Dendritic cell treated with granulocyte-macrophage colony-stimulating factor and Interleukin-4, amounts not matched to agents 40 ng/mL and 50 ng/mL, for 4 days (primary cell): ENCODE measurements at regions not wholly inside any gene's neighbourhood (a gene's known extent, or its start where the extent isn't known, plus 50 kb on each side); places are given as distances from the start of the nearest gene placed in this dataset.

ENCODE experiments used
- H3K27ac Mint-ChIP-seq: one replicate; pipeline ENCODE4 v1.8.0; 2022; ENCODE audit warnings: mild to moderate bottlenecking, mixed read lengths
- H3K27me3 Mint-ChIP-seq: one replicate; pipeline ENCODE4 v1.8.0; 2022; ENCODE audit warnings: mild to moderate bottlenecking, mixed read lengths
- H3K36me3 Mint-ChIP-seq: one replicate; pipeline ENCODE4 v1.8.0; 2022; ENCODE audit warnings: low read depth, mixed read lengths
- H3K4me1 Mint-ChIP-seq: one replicate; pipeline ENCODE4 v1.8.0; 2022; ENCODE audit warnings: low read depth, mixed read lengths
- H3K4me3 Mint-ChIP-seq: one replicate; pipeline ENCODE4 v1.8.0; 2022; ENCODE audit warnings: mild to moderate bottlenecking, moderate library complexity, mixed read lengths
- H3K9me3 Mint-ChIP-seq: one replicate; pipeline ENCODE4 v1.8.0; 2022; ENCODE audit warnings: mixed read lengths
- intact Hi-C: fragments of 100-400 bp; cut with micrococcal nuclease; formaldehyde crosslinking; loops from one replicate; pipeline ENCODE4 v1.15.0; 2022

DNA sequence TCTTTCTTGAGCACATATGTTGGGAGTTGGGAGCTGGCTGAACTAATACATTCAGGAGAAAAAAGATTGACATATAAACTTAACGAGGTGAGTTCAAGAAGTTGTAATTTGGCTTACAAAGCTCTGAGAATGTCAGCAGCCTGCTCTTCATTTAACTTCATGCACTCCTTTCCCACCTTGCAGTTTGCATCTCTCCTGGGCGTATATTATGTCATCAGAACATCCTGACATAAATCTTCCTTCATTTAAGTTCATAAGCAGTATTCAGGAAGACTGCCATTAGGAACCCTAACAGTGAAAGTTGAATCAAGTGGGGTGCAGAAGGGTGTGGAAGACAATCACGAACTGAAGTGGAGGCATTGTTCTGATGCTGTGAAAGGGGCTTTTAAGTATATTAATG, 288.1 kb downstream of the ARPP21 start:
- H3K4me3 Mint-ChIP-seq: no peak overlapping the region
- H3K4me1 Mint-ChIP-seq: no peaks in the 10 kb centered on the region
- H3K27me3 Mint-ChIP-seq: no peaks in the 10 kb centered on the region
- intact Hi-C loops: no loop called here
- no peak overlapping the region for H3K27ac Mint-ChIP-seq
- no peaks in the 10 kb centered on the region for H3K36me3 Mint-ChIP-seq
- H3K9me3 Mint-ChIP-seq: no peaks in the 10 kb centered on the region

- H3K4me1 Mint-ChIP-seq: peaks cover 5% of the 10 kb centered on the region
- no peak overlapping the region for H3K4me3 Mint-ChIP-seq
- intact Hi-C loops: no loop called here
- H3K27me3 Mint-ChIP-seq: no peaks in the 10 kb centered on the region
- H3K36me3 Mint-ChIP-seq: no peaks in the 10 kb centered on the region
- H3K27ac Mint-ChIP-seq: no peak overlapping the region
- H3K9me3 Mint-ChIP-seq: no peaks in the 10 kb centered on the region
These were observed 289.8 kb downstream of the ARPP21 start for GRCh38 chr3:35929158-35929557.

- Mint-ChIP-seq H3K9me3 (no peaks in the 10 kb centered on the region), H3K4me3 (no peak overlapping the region), H3K36me3 (no peaks in the 10 kb centered on the region), H3K27ac (no peak overlapping the region), H3K27me3 (no peaks in the 10 kb centered on the region), H3K4me1 (peaks cover 5% of the 10 kb centered on the region)
- intact Hi-C loops: no loop called here
These were observed 292.5 kb downstream of the ARPP21 start for GRCh38 chr3:35931867-35932266.

GRCh38 chr3:35932995-35933394, 293.7 kb downstream of the ARPP21 start:
- H3K27ac Mint-ChIP-seq: no peak overlapping the region
- no peaks in the 10 kb centered on the region for H3K36me3 Mint-ChIP-seq
- no peak overlapping the region for H3K4me3 Mint-ChIP-seq
- intact Hi-C loops: no loop called here
- H3K4me1 Mint-ChIP-seq: peaks cover 5% of the 10 kb centered on the region
- no peaks in the 10 kb centered on the region for H3K9me3 Mint-ChIP-seq
- no peaks in the 10 kb centered on the region for H3K27me3 Mint-ChIP-seq

DNA sequence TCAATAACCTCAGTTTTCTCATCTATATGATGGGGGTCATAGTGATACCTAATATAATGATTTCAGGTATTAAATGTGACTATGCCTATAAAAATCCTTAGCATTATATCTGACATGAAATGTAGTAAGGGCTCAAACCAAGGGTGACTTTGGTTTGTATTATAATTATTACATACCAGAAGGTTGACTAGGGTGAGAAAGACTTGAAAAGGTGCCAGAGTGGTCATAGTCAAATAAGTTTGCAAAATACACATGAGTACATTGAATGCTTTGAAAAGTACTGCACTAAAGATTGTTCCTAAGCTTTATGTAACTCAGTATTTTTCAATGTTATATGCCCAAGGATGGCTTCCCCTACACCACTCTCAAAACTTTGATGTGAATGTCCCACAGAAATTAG, 297.2 kb downstream of the ARPP21 start:
- Mint-ChIP-seq H3K4me3 (no peak overlapping the region), H3K27me3 (no peaks in the 10 kb centered on the region), H3K27ac (no peak overlapping the region), H3K4me1 (peaks cover 5% of the 10 kb centered on the region), H3K36me3 (no peaks in the 10 kb centered on the region), H3K9me3 (no peaks in the 10 kb centered on the region)
- intact Hi-C loops: no loop called here

DNA sequence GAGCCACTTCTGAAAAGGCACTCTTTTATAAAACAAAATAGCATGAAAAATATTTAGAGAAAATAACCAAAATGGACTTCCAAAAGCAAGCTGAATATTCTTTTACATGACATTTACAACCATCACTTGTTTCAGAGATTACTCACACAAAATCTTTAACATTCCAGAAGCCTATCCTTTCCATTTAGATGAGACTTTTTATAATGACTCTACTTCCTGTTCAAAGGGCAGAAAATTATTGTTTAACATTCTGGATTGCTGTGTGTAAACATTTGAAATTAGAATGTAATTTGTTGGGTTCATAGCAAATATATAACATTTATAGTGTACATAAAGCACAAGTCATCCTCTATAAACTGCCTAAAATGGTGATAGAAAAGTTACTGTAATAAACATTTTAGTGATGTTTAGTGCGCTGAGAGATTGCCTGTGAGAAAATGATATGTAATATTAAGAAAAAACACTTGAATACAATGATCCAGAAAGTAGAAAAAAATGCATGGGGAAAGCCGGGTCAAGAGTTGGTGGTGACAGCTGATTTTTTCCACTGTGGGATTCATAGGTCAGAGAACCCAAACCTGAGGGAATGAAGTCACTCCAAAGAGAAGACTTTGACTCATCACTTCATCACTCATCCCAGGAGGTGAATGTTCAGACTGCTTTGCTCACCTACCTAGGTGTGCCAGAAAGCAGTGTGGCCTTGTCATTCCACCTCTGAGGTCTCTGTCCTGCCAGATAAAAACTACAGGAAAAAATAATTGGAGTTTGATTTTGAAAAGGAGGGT, 305.8 kb downstream of the ARPP21 start:
- Mint-ChIP-seq H3K4me1 (no peaks in the 10 kb centered on the region), H3K36me3 (no peaks in the 10 kb centered on the region), H3K27me3 (peaks cover 2% of the 10 kb centered on the region), H3K27ac (no peak overlapping the region), H3K4me3 (no peak overlapping the region), H3K9me3 (no peaks in the 10 kb centered on the region)
- intact Hi-C loops: no loop called here

- no peaks in the 10 kb centered on the region for H3K36me3 Mint-ChIP-seq
- H3K9me3 Mint-ChIP-seq: no peaks in the 10 kb centered on the region
- H3K27me3 Mint-ChIP-seq: peaks cover 2% of the 10 kb centered on the region
- no peak overlapping the region for H3K4me3 Mint-ChIP-seq
- H3K4me1 Mint-ChIP-seq: no peaks in the 10 kb centered on the region
- no peak overlapping the region for H3K27ac Mint-ChIP-seq
- intact Hi-C loops: no loop called here
These were observed 307.0 kb downstream of the ARPP21 start for GRCh38 chr3:35946121-35946853.

- no peak overlapping the region for H3K4me3 Mint-ChIP-seq
- no peak overlapping the region for H3K27ac Mint-ChIP-seq
- intact Hi-C loops: no loop called here
- no peaks in the 10 kb centered on the region for H3K36me3 Mint-ChIP-seq
- no peaks in the 10 kb centered on the region for H3K4me1 Mint-ChIP-seq
- no peaks in the 10 kb centered on the region for H3K9me3 Mint-ChIP-seq
- H3K27me3 Mint-ChIP-seq: peaks cover 2% of the 10 kb centered on the region
These were observed 307.7 kb downstream of the ARPP21 start for GRCh38 chr3:35946854-35947515.

DNA sequence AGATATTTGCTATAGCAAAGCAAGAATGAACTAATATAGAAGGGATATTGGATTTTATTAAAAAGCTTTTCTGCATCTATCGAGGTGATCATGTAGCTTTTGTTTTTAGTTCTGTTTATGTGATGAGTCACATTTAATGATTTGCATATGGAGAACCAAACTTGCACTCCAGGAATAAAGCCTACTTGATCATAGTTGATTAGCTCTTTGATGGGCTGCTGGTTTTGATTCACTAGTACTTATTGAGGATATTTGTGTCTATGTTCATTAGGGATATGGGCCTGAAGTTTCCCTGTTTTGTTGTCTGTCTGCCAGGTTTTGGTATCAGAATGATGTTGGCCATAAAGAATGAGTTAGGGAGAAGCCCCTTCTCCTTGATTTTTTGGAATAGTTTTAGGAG, 310.7 kb downstream of the ARPP21 start:
- intact Hi-C loops: no loop called here
- no peaks in the 10 kb centered on the region for H3K36me3 Mint-ChIP-seq
- H3K4me1 Mint-ChIP-seq: no peaks in the 10 kb centered on the region
- peaks cover 2% of the 10 kb centered on the region for H3K27me3 Mint-ChIP-seq
- no peak overlapping the region for H3K27ac Mint-ChIP-seq
- H3K9me3 Mint-ChIP-seq: no peaks in the 10 kb centered on the region
- H3K4me3 Mint-ChIP-seq: no peak overlapping the region

GRCh38 chr3:35954413-35954812, 315.1 kb downstream of the ARPP21 start:
- no peak overlapping the region for H3K27ac Mint-ChIP-seq
- no peaks in the 10 kb centered on the region for H3K36me3 Mint-ChIP-seq
- no peak overlapping the region for H3K4me3 Mint-ChIP-seq
- intact Hi-C loops: no loop called here
- no peaks in the 10 kb centered on the region for H3K4me1 Mint-ChIP-seq
- no peaks in the 10 kb centered on the region for H3K9me3 Mint-ChIP-seq
- H3K27me3 Mint-ChIP-seq: no peaks in the 10 kb centered on the region

DNA sequence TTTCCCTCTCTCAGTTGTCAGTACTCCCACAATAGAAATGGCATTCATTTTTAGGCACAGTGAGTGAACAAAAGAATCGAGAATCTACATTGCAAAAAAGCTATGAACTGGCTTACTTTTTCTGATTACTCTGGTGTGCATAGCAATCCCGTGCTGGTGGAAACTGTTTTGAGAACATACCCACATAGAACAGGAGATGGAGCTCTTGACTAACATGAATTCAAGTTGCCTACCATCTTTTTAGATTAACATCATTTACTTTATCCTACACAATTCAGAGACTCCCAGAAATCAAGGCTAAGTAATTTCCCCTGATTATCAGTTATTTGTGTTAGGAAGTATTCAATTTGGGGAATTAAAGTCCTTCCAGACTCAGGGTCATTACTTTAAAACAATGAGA, 326.6 kb downstream of the ARPP21 start:
- Mint-ChIP-seq H3K9me3 (no peaks in the 10 kb centered on the region), H3K36me3 (no peaks in the 10 kb centered on the region)
- intact Hi-C loops: loop anchor here (1.0 to 5.0 kb wide), 2 partner anchors 576 to 735 kb away; no protein-coding TSS in a partner anchor

GRCh38 chr3:35966629-35967464, 327.5 kb downstream of the ARPP21 start:
- Mint-ChIP-seq H3K4me3 (no peak overlapping the region), H3K9me3 (no peaks in the 10 kb centered on the region), H3K27me3 (no peaks in the 10 kb centered on the region), H3K27ac (no peak overlapping the region), H3K4me1 (no peaks in the 10 kb centered on the region), H3K36me3 (no peaks in the 10 kb centered on the region)
- intact Hi-C loops: loop anchor here (1.0 to 5.0 kb wide), 2 partner anchors 575 to 734 kb away; no protein-coding TSS in a partner anchor

More for the DNA sequence above, 326.6 kb downstream of the ARPP21 start:
- Mint-ChIP-seq H3K4me3 (no peak overlapping the region), H3K27ac (no peak overlapping the region), H3K4me1 (no peaks in the 10 kb centered on the region), H3K27me3 (no peaks in the 10 kb centered on the region)

GRCh38 chr3:35968043-35968622, 328.8 kb downstream of the ARPP21 start:
- Mint-ChIP-seq H3K27me3 (no peaks in the 10 kb centered on the region), H3K27ac (no peak overlapping the region), H3K4me1 (no peaks in the 10 kb centered on the region), H3K4me3 (no peak overlapping the region), H3K36me3 (no peaks in the 10 kb centered on the region), H3K9me3 (no peaks in the 10 kb centered on the region)
- intact Hi-C loops: loop anchor here (5.0 kb wide), 1 partner anchor 574 kb away; no protein-coding TSS in a partner anchor
